HG03521 (cell line): ENCODE measurements at regions not wholly inside any gene's neighbourhood (a gene's known extent, or its start where the extent isn't known, plus 50 kb on each side); places are given as distances from the start of the nearest gene placed in this dataset.
"Not testable (repeated sequence)": the region's sequence is repeated elsewhere in the genome, so short reads cannot be mapped to it uniquely, and the experiment has no call there.

ENCODE experiments used
- ATAC-seq: cut with Tn5 transposase; IDR thresholded peaks from one replicate; pipeline ENCODE4 v1.9.1; 2021; ENCODE audit warnings: mild to moderate bottlenecking, moderate library complexity; ENCODE audit not compliant: unreplicated experiment

DNA sequence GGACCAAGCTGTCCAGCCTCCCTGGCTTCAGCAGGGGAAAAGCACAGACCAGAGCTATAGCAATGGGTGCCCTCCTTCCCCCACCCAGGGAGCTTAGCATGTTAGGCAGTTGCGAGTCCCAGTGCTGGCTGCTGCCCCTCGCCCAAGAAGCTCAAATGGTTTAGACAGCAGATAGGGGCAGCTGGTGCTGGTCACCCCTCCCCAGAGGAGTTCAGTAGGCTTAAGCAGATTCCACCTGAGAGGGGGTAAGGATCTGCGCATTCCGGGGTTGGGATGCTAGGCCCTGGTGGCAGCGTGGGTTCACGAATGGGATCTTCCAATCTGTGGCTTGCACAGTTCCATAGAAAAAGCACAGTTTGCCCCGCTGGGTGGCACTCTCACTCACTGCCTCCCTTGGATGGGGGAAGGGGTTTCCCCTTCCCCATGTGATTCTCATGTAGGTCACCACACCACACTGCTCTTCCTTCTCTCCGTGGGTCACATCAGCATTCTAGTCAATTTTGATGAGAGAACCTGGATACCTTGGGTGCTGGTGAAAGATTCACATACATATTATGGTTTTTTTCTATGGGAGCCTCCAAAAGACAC lies 665.6 kb downstream of the C12orf50 start:
- no peak for ATAC-seq

DNA sequence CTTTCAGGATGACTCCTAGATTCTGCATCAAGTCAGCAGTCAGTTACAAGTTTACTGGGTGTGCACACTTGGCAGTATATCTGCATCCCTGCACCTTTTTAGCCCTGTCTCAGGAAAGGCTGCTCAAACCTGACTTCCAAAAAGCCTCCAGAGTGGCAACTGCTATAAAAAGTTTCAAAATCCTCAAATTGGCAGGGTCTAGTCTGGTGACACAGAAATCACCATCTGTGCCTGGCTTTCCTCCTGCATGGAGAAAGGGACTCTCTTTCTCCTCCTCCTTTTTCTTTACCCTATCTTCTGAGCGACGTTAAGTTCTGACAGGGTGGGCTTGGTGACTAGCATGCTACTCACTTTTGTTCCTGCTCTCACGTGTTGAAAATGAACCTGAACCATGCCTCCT lies 679.5 kb downstream of the C12orf50 start:
- no peak for ATAC-seq

DNA sequence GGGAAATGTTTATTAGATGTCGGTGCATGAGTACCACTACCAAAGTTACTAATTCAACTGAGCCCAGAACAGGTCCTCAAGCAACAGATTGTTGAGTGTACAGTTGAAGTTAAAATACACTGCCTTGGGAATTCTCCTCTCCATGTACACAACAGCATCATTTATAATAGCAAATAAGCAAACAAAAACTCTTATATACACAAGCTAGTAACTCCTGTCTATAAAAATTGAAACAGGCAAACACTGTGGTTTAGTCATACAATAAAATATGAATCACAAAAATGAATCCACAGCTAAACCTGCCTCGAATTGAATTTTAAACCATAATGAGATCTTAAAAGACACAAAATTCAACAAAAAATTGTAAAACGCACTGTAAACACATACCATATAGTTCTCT lies 681.1 kb downstream of the C12orf50 start:
- no peak for ATAC-seq

- no peak for ATAC-seq
These were observed 684.5 kb downstream of the C12orf50 start for GRCh38 chr12:87344699-87345098.

DNA sequence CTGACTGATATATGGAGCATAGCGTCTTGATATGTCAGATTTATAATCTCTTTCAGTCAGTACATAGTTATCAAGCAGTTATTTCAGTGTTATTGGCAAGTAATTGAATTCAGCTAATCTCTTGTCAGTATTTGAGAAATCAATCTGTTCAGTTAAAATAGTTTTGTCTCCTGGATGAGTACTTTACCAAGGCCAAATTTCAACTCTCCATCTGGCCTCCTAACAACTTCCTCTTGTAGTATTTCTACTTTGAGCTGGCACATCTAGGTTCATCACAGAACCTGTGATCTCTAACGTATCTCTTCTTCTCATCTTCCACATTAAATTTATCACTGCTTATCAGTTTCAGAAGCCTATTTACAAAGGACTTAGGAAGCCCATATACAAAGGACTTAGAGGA lies 690.5 kb downstream of the C12orf50 start:
- no peak for ATAC-seq

- no peak for ATAC-seq
These were observed 692.3 kb downstream of the C12orf50 start for GRCh38 chr12:87336814-87337336.

DNA sequence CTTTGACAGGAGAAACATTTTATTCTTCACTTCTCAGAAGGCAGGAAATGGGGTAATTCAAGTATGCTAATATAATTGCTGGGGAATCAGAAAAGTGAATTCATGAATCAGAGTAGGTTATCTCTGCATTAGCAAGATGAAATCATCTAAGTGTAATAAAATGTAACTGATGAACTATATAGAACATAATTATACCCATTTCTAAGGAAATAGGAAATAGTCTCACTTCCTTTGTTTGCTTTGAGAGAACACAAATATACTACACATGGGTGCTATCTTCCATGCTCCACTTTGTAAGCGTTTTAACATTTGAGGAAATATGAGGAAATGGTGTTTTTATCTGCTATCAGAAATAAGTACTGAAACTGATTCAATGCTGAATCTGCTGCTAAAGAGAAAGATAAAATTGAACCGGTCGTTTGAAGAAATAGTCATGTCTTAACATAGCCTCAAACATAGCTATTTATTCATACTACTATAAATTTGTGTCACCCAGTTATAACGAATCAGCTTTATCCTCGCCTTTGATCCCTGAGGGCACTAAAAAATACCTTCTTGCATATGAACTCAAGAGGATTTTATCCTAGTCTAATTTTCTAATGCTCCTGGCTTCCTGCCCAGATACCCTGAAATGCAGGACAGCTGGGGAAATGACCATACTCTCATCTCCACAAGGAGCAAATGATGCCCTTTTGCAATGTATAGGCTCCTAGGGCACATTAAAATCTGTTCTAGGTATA lies 696.0 kb downstream of the C12orf50 start:
- ATAC-seq = no peak

- ATAC-seq = not testable (repeated sequence)
These were observed 699.1 kb downstream of the C12orf50 start for GRCh38 chr12:87330071-87330555.

GRCh38 chr12:87329076-87329863 lies 699.9 kb downstream of the C12orf50 start:
- ATAC-seq = no peak

GRCh38 chr12:87323369-87323768 lies 705.8 kb downstream of the C12orf50 start:
- no peak for ATAC-seq

GRCh38 chr12:87320724-87321123 lies 708.5 kb downstream of the C12orf50 start:
- ATAC-seq = no peak

DNA sequence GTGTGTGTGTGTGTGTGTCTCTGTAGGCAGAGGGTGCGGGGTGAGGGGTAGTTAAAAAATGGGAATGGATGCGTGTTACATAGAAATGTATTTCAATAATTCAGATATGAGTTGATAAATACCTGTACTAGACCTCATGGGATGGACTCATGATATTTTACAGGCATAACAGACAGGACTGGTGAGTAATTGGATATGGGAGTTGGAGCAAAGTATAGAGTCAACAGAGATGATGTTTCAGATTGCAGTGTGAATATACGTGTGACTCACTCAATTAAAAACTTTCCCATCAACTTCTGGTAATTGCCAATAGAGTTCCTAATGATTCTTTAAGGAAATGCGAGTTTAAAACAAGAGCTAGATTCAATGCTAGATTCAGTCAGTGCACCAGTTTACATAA lies 711.9 kb downstream of the C12orf50 start:
- no peak for ATAC-seq

GRCh38 chr12:87311206-87311605 lies 718.0 kb downstream of the C12orf50 start:
- ATAC-seq = no peak

DNA sequence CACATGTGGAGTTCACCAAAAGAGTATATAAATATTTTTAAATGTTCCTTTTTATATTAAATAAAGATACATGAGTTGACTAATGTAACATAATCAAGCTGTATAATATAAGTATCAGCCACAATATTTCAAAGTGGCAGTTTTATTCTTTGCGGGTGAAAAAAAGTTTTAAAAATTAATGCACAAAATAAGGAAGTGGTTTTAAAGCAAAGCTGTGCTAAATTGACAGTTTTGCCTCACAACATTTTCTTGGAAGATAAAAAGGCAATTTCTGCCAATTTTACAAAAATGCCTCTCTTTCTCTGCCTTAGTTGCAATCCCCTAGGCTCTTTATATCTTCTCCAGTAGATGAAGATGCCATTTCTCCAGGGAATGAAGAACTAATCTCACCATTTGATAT lies 719.1 kb downstream of the C12orf50 start:
- ATAC-seq = no peak

- no peak for ATAC-seq
These were observed 723.7 kb downstream of the C12orf50 start for GRCh38 chr12:87305481-87305880.

DNA sequence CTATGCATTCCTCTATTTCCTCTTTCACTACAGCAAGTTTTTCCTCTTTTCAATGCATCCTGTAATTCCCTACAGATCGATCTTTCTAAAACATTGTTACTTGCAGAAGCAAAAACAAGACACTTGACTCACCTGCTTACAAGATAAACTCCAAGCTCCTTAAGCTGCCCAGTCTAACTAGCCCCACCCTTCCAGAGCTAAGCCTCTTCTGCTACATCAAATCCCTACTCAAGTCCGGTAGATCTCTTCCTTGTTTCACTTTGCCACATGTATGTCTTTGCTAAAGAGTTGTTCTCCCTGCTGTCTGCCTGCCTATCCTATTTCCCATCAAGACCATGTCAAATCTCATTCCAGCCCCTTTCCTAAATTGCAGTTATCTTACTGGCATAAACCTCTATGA lies 724.8 kb downstream of the C12orf50 start:
- ATAC-seq = no peak

DNA sequence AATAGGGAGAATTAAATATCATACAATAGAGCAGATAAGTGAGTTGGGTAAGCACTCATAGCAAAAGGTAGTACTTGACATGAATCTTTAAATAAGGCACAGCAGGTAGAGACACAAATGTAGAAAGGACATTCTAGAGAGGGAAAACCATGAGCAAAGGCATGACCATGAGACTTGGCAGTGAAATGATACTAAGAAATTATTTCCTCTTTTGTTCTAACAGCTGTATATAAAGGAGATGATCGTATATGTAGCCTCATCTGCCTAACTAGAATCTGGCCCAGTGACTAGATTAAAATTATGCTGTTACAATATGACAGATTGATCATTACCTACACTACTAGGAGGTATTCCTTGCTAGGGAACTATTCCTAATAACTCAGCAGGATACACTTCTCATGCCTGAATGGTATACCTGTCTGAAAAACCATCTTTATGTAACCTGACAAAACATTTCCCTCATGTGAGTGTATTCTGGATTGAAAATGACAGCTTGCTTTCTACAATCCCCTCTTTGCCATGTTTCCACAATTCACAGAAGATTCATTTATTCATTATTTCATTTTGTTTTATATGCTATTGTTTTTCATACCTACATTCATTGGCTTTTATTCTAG lies 725.7 kb downstream of the C12orf50 start:
- no peak for ATAC-seq

DNA sequence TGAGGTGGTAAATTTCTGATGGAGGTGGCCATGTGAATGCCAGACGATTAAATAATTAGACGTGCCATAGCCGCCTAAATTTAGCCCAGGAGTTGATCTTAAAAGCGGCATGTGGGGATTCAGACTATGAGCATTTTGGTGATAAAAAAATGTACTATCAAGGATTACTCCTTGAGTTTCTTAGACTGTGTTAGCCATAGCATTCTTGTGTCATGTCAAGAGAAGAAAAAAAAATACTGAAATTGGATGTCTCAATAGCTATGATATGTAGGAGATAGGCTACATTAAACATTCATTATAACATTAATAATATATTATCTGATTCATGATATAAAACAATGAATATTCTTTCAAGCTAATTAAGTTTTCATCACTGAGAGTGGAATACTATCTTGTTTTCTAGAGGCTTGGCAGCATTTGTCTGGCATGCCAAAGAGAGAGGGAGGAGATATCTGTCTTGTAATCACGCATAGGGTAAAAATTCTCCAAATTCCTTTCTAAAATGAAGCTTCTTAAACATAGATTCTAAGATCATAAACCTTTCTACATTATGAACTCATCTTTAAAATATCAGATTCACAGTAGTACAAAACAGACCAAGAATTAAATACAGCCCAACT lies 727.0 kb downstream of the C12orf50 start:
- no peak for ATAC-seq

DNA sequence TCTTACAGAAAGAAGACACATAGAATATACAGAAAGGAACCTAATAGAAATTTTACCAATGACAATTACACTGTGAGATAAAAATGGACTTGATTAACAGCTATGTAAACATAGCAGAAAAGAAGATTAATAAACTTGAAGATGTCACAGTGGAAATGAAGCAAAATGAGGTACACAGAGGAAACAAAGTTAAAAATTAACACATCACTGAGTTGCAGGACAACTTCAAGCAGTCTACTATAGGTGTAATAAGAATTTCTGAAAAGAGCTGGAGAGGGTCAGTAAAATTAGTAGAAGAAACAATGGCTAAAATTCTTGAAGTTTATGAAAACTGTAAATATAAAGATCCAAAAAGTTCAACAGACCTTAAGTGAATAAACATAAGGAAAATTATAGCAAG lies 738.7 kb downstream of the C12orf50 start:
- ATAC-seq = no peak

GRCh38 chr12:87283886-87284285 lies 745.3 kb downstream of the C12orf50 start:
- ATAC-seq = no peak

DNA sequence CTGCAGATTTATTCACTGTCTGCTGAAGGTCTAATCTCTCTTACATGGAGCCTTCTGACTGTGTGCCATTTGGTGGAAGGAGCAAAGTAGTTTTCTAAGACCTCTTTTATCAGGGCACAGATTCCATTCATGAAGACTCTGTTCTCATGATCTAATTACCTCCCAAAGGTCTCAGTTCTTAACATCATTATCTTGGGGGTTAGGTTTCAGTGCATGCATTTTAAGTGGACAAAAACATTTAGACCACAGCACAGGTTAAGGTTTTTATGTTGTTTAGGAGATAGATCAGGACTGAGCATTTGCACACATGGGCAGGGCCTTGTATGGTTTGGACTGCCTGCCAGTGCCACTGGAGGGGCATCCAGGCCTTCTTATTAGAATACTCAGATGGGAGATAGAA lies 746.1 kb downstream of the C12orf50 start:
- ATAC-seq = no peak
